Hematopoietic multipotent progenitor cell treated with erythropoietin and hydrocortisone succinate and interleukin-3 and kit ligand, for 4 days (in vitro differentiated cells): ENCODE measurements at regions not wholly inside any gene's neighbourhood (a gene's known extent, or its start where the extent isn't known, plus 50 kb on each side); places are given as distances from the start of the nearest gene placed in this dataset.

ENCODE experiments used
- DNase-seq: peaks from one replicate; pipeline ENCODE4 v3.0.0-alpha.2; 2015

- DNase-seq, result no peak
Observed at GRCh38 chr2:34492561-34493455, 893.7 kb upstream of the FAM98A start.

- no peak for DNase-seq
Observed at GRCh38 chr2:34486965-34487364, 887.9 kb upstream of the FAM98A start.

- no peak for DNase-seq
Observed at GRCh38 chr2:34481542-34481941, 882.4 kb upstream of the FAM98A start.

GRCh38 chr2:34480366-34480765, 881.3 kb upstream of the FAM98A start:
- DNase-seq, result no peak

GRCh38 chr2:34475156-34475555, 876.1 kb upstream of the FAM98A start:
- DNase-seq, result no peak

- no peak for DNase-seq
Observed at GRCh38 chr2:34474646-34475045, 875.5 kb upstream of the FAM98A start.

GRCh38 chr2:34447097-34447496, 848.0 kb upstream of the FAM98A start:
- DNase-seq, result no peak

GRCh38 chr2:34423301-34423700, 824.2 kb upstream of the FAM98A start:
- no peak for DNase-seq

- no peak for DNase-seq
Observed at GRCh38 chr2:34419856-34420255, 820.8 kb upstream of the FAM98A start.

GRCh38 chr2:34416856-34417255, 817.8 kb upstream of the FAM98A start:
- DNase-seq, result no peak

- DNase-seq, result no peak
Observed at GRCh38 chr2:34414856-34415255, 815.8 kb upstream of the FAM98A start.

- no peak for DNase-seq
Observed at GRCh38 chr2:34408100-34408499, 809.0 kb upstream of the FAM98A start.

GRCh38 chr2:34403512-34403911, 804.4 kb upstream of the FAM98A start:
- no peak for DNase-seq

GRCh38 chr2:34402376-34402775, 803.3 kb upstream of the FAM98A start:
- DNase-seq, result no peak

- DNase-seq, result no peak
Observed at GRCh38 chr2:34401186-34401585, 802.1 kb upstream of the FAM98A start.

GRCh38 chr2:34388446-34388845, 789.3 kb upstream of the FAM98A start:
- no peak for DNase-seq

GRCh38 chr2:34387536-34387935, 788.4 kb upstream of the FAM98A start:
- DNase-seq, result no peak

GRCh38 chr2:34379586-34379985, 780.5 kb upstream of the FAM98A start:
- DNase-seq, result no peak

GRCh38 chr2:34373586-34374233, 774.6 kb upstream of the FAM98A start:
- DNase-seq, result no peak

- DNase-seq, result no peak
Observed at GRCh38 chr2:34372967-34373366, 773.9 kb upstream of the FAM98A start.

GRCh38 chr2:34371711-34372110, 772.6 kb upstream of the FAM98A start:
- DNase-seq, result no peak

GRCh38 chr2:34368304-34368703, 769.2 kb upstream of the FAM98A start:
- no peak for DNase-seq

- no peak for DNase-seq
Observed at GRCh38 chr2:34365932-34366331, 766.8 kb upstream of the FAM98A start.

- no peak for DNase-seq
Observed at GRCh38 chr2:34365512-34365911, 766.4 kb upstream of the FAM98A start.
